Endothelial cell (in vitro differentiated cells): ENCODE measurements at regions not wholly inside any gene's neighbourhood (a gene's known extent, or its start where the extent isn't known, plus 50 kb on each side); places are given as distances from the start of the nearest gene placed in this dataset.

Experiments
- DNase-seq: peaks from one replicate; pipeline ENCODE4 v3.0.0; 2021; ENCODE audit warnings: low spot score
- H3K27ac Mint-ChIP-seq: one replicate; pipeline ENCODE4 v1.8.0; 2021; ENCODE audit warnings: mixed read lengths, inconsistent platforms; ENCODE audit not compliant: unreplicated experiment
- H3K27me3 Mint-ChIP-seq: one replicate; pipeline ENCODE4 v1.8.0; 2021; ENCODE audit warnings: mild to moderate bottlenecking, moderate library complexity, mixed read lengths, inconsistent platforms; ENCODE audit not compliant: unreplicated experiment
- H3K36me3 Mint-ChIP-seq: one replicate; pipeline ENCODE4 v1.8.0; 2021; ENCODE audit warnings: mild to moderate bottlenecking, low read depth, mixed read lengths, inconsistent platforms; ENCODE audit not compliant: unreplicated experiment
- H3K4me1 Mint-ChIP-seq: one replicate; pipeline ENCODE4 v1.8.0; 2021; ENCODE audit warnings: mild to moderate bottlenecking, mixed read lengths, inconsistent platforms; ENCODE audit not compliant: unreplicated experiment
- H3K4me3 Mint-ChIP-seq: one replicate; pipeline ENCODE4 v1.8.0; 2021; ENCODE audit warnings: mild to moderate bottlenecking, mixed read lengths, inconsistent platforms; ENCODE audit not compliant: unreplicated experiment
- H3K9me3 Mint-ChIP-seq: one replicate; pipeline ENCODE4 v1.8.0; 2021; ENCODE audit warnings: mixed read lengths, inconsistent platforms; ENCODE audit not compliant: unreplicated experiment
- CTCF ChIP-seq: fragments of 200-600 bp; sonication (generic); IDR thresholded peaks from one replicate; pipeline ENCODE4 v1.5.0; 2021; ENCODE audit warnings: antibody characterized with exemption; ENCODE audit not compliant: unreplicated experiment

- Mint-ChIP-seq H3K9me3 (no peaks in the 10 kb centered on the region), H3K36me3 (no peaks in the 10 kb centered on the region), H3K4me3 (no peak overlapping the region), H3K27ac (no peak overlapping the region), H3K4me1 (peaks cover 15% of the 10 kb centered on the region), H3K27me3 (peaks cover 5% of the 10 kb centered on the region)
- DNase-seq: no peak
- no peak for TF ChIP-seq CTCF
These were observed 460.5 kb downstream of the SIPA1L2 start for GRCh38 chr1:232169436-232169835.

- no peak overlapping the region for H3K4me3 Mint-ChIP-seq
- H3K9me3 Mint-ChIP-seq: no peaks in the 10 kb centered on the region
- DNase-seq: no peak
- TF ChIP-seq CTCF: no peak
- H3K36me3 Mint-ChIP-seq: no peaks in the 10 kb centered on the region
- H3K27me3 Mint-ChIP-seq: peaks cover 5% of the 10 kb centered on the region
- peaks cover 11% of the 10 kb centered on the region for H3K4me1 Mint-ChIP-seq
- H3K27ac Mint-ChIP-seq: no peak overlapping the region
These were observed 461.4 kb downstream of the SIPA1L2 start for GRCh38 chr1:232168508-232168907.

GRCh38 chr1:232166942-232167341 lies 463.0 kb downstream of the SIPA1L2 start:
- no peak for TF ChIP-seq CTCF
- H3K27me3 Mint-ChIP-seq: peaks cover 5% of the 10 kb centered on the region
- H3K27ac Mint-ChIP-seq: no peak overlapping the region
- no peak overlapping the region for H3K4me3 Mint-ChIP-seq
- DNase-seq: no peak
- H3K9me3 Mint-ChIP-seq: no peaks in the 10 kb centered on the region
- H3K4me1 Mint-ChIP-seq: peaks cover under 1% of the 10 kb centered on the region
- H3K36me3 Mint-ChIP-seq: no peaks in the 10 kb centered on the region

DNA sequence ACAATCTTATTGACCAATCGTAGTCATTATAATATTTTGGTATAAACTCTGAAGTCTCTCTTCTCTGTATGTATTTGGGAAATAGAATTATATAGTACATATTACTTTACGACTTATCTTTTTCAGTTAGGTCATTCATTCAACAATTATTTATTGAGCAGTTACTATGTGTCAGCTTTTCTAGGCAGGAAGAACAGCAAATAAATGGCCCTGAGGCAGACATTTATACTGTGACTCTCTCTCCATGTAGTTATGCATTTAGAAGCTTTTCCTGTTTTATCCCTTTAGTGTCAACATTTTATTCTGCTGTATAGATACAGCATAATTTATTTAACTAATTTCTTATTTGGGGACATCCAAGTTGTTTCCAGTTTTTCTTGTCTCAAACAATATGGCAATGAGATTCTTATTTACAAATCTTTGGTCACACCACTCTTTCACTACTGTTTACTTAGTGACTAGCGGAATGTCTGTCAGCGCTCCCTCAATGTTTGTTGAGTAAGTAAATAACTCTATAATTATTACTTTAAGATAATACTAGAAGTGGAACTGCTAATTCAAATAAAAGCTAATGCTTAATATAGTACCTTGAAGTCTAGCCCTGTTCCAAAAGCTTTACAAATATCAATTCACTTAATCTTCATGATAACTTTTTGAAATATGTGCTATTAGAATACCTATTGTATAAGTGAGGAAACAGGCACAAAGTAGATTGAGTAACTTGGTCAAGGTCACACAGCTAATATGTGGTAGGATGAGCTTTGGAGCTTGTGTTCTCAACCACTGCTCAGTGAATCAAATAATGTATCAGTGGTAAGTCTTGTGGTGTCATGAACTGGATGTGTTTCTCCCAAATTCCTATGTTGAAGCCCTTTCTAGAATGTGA lies 465.6 kb downstream of the SIPA1L2 start:
- Mint-ChIP-seq H3K36me3 (no peaks in the 10 kb centered on the region), H3K4me1 (peaks cover 2% of the 10 kb centered on the region), H3K9me3 (no peaks in the 10 kb centered on the region), H3K27ac (no peak overlapping the region), H3K27me3 (peaks cover 8% of the 10 kb centered on the region), H3K4me3 (no peak overlapping the region)
- TF ChIP-seq CTCF: no peak
- DNase-seq: no peak

DNA sequence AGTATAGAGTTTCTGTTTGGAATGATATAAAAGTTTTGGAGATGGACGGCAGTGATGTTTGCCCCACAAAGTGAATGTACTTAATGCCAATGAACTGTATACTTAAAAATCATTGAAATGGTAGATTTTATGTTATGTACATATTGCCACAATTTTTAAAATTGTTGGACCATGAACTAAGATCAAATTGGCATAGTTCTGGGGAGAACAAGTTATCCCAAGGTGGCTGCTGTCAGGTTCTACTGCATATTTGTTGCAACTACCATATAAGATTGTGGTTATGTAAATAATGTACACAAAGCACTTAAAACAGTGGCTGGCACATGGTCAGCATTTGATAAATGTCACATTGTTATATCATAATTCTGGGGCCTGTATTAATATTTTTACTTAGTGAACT lies 466.4 kb downstream of the SIPA1L2 start:
- H3K36me3 Mint-ChIP-seq: no peaks in the 10 kb centered on the region
- no peak overlapping the region for H3K27ac Mint-ChIP-seq
- H3K4me3 Mint-ChIP-seq: no peak overlapping the region
- H3K9me3 Mint-ChIP-seq: no peaks in the 10 kb centered on the region
- H3K4me1 Mint-ChIP-seq: peaks cover 2% of the 10 kb centered on the region
- TF ChIP-seq CTCF: no peak
- no peak for DNase-seq
- peaks cover 10% of the 10 kb centered on the region for H3K27me3 Mint-ChIP-seq
